GM21360 (cell line): ENCODE measurements at regions not wholly inside any gene's neighbourhood (a gene's known extent, or its start where the extent isn't known, plus 50 kb on each side); places are given as distances from the start of the nearest gene placed in this dataset.

ENCODE experiments used
- ATAC-seq: cut with Tn5 transposase; IDR thresholded peaks from one replicate; pipeline ENCODE4 v1.9.1; 2021; ENCODE audit warnings: mild to moderate bottlenecking, moderate library complexity; ENCODE audit not compliant: unreplicated experiment

- ATAC-seq = no peak
Measured at GRCh38 chr5:88401686-88402085, 133.0 kb upstream of the TMEM161B start.

GRCh38 chr5:88401228-88401627, 132.6 kb upstream of the TMEM161B start:
- no peak for ATAC-seq

- ATAC-seq = no peak
Measured at GRCh38 chr5:88399561-88399960, 130.9 kb upstream of the TMEM161B start.

- ATAC-seq = no peak
Measured at GRCh38 chr5:88398316-88398715, 129.7 kb upstream of the TMEM161B start.

GRCh38 chr5:88396751-88397281, 128.2 kb upstream of the TMEM161B start:
- no peak for ATAC-seq

GRCh38 chr5:88396000-88396535, 127.4 kb upstream of the TMEM161B start:
- ATAC-seq = no peak

GRCh38 chr5:88395264-88395663, 126.6 kb upstream of the TMEM161B start:
- ATAC-seq = no peak

GRCh38 chr5:88394536-88395175, 126.0 kb upstream of the TMEM161B start:
- ATAC-seq = no peak

GRCh38 chr5:88393716-88394535, 125.3 kb upstream of the TMEM161B start:
- no peak for ATAC-seq

- ATAC-seq = no peak
Measured at GRCh38 chr5:88393042-88393441, 124.4 kb upstream of the TMEM161B start.

GRCh38 chr5:88391991-88392390, 123.3 kb upstream of the TMEM161B start:
- ATAC-seq = no peak

GRCh38 chr5:88391116-88391515, 122.5 kb upstream of the TMEM161B start:
- ATAC-seq = no peak

- ATAC-seq = no peak
Measured at GRCh38 chr5:88390481-88390880, 121.8 kb upstream of the TMEM161B start.

GRCh38 chr5:88390096-88390441, 121.4 kb upstream of the TMEM161B start:
- ATAC-seq = no peak

GRCh38 chr5:88389338-88390095, 120.9 kb upstream of the TMEM161B start:
- ATAC-seq = no peak

- ATAC-seq = no peak
Measured at GRCh38 chr5:88388476-88389337, 120.1 kb upstream of the TMEM161B start.

GRCh38 chr5:88384886-88385285, 116.2 kb upstream of the TMEM161B start:
- ATAC-seq = no peak

- no peak for ATAC-seq
Measured at GRCh38 chr5:88380332-88380731, 111.7 kb upstream of the TMEM161B start.

GRCh38 chr5:88377705-88378656, 109.3 kb upstream of the TMEM161B start:
- ATAC-seq = no peak
